Tibial nerve (tissue), 4 donors: ENCODE measurements at regions not wholly inside any gene's neighbourhood (a gene's known extent, or its start where the extent isn't known, plus 50 kb on each side); places are given as distances from the start of the nearest gene placed in this dataset.

Experiments used
- CTCF ChIP-seq, 5 experiments: fragments of 200-600 bp in 3 of 5; fragments of 450-650 bp in 2 of 5; sonication (generic) in 3 of 5; IDR thresholded peaks; one replicate each; pipeline ENCODE4 v1.5.1; 2016 to 2019; ENCODE audit warnings: antibody characterized with exemption in 5 of 5, mild to moderate bottlenecking in 3 of 5, moderate library complexity in 2 of 5
- EP300 ChIP-seq, 2 donors: sonication (generic); formaldehyde crosslinking; IDR thresholded peaks; one replicate each; pipeline ENCODE4 v1.6.1; 2017; ENCODE audit warnings: antibody characterized with exemption in 2 of 2, mild to moderate bottlenecking in 1 of 2
- POLR2A ChIP-seq, 2 donors: fragments of 450-650 bp; IDR thresholded peaks; one replicate each; pipeline ENCODE4 v1.6.1; 2017; ENCODE audit warnings: antibody characterized with exemption in 2 of 2, mild to moderate bottlenecking in 2 of 2, moderate library complexity in 2 of 2

GRCh38 chr11:8340296-8340695 lies 76.6 kb upstream of the LMO1 start:
- TF ChIP-seq CTCF (IDR thresholded peaks at IDR 0.05) (no peak), POLR2A (IDR thresholded peaks at IDR 0.05) (no peak), EP300 (IDR thresholded peaks at IDR 0.05) (no peak)
